OCI-LY1 (cell line): ENCODE measurements at regions not wholly inside any gene's neighbourhood (a gene's known extent, or its start where the extent isn't known, plus 50 kb on each side); places are given as distances from the start of the nearest gene placed in this dataset.

Source experiments
- EZH2 ChIP-seq: fragments of 200-600 bp; sonication (generic), shearing (Covaris generic); IDR thresholded peaks from 2 replicates; pipeline ENCODE4 v1.8.0; 2017; ENCODE audit warnings: borderline replicate concordance, mixed run types, mild to moderate bottlenecking, antibody characterized with exemption, low read length, moderate library complexity, mixed read lengths
- TF ChIP-seq, protein P1 (sequence below): fragments of 200-600 bp; sonication (generic), shearing (Covaris generic); IDR thresholded peaks from 2 replicates; pipeline ENCODE4 v1.5.1; 2017; ENCODE audit warnings: mild to moderate bottlenecking, antibody characterized with exemption, low read length, moderate library complexity, mixed read lengths

DNA sequence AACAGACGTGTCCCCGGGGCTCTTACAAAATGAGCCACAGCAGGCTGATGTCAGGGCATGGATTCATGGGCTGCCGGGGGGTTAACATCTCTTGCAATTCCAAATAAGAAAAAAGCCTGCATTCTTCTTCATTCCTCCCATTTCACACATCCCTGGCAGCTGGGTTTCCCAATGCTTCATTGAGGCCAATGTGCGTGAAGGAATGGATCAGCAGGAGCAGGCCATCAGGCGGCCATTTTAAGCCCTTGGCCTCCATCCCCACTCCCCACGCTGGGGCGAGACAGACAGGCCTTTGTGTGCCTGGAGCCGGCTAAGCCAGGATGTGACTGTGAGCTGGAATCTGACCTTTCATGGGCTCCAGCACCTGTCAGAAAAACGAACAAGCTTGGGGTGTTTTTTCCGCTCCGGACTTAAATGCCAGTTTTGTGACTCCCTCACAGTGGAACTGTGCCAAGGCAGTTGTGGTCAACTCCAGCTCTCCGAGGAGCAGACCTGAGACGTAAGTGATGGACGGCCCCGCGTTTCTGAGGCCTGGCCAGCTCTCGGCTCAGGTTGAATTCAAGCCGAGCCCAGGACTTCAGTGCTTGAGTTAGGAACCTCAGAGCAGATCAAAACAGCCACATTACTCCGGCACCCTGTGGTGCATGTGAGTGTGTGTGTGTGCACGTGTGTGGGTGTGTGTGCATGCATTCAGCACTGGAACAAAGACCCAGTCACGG lies 133.1 kb downstream of the TMEM30B start:
- TF ChIP-seq, protein P1, sequence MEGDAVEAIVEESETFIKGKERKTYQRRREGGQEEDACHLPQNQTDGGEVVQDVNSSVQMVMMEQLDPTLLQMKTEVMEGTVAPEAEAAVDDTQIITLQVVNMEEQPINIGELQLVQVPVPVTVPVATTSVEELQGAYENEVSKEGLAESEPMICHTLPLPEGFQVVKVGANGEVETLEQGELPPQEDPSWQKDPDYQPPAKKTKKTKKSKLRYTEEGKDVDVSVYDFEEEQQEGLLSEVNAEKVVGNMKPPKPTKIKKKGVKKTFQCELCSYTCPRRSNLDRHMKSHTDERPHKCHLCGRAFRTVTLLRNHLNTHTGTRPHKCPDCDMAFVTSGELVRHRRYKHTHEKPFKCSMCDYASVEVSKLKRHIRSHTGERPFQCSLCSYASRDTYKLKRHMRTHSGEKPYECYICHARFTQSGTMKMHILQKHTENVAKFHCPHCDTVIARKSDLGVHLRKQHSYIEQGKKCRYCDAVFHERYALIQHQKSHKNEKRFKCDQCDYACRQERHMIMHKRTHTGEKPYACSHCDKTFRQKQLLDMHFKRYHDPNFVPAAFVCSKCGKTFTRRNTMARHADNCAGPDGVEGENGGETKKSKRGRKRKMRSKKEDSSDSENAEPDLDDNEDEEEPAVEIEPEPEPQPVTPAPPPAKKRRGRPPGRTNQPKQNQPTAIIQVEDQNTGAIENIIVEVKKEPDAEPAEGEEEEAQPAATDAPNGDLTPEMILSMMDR, result no peak
- no peak for TF ChIP-seq EZH2
